ENCODE measurements at regions not wholly inside any gene's neighbourhood (a gene's known extent, or its start where the extent isn't known, plus 50 kb on each side); places are given as distances from the start of the nearest gene placed in this dataset.

DNA sequence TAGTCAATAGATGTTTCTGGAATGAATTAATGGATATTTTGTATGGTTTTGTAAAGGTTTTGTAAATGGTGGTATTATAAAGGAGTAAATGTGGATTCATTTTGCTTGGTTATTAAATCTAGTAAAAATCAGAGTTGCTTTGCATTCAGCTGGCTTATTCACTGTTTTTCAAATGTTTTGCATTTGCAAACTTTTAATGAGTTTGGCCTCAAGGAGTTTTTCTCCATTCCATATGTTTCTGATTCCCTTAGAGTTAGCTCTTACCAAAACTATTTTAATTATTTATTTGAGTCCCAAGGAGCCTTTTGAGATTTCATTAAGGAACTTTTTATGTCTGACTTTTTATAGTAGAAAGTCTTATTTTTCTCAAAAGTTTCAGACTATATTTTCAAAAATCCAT is 992.2 kb downstream of the DIPK2A start:
- TF ChIP-seq, protein P1, sequence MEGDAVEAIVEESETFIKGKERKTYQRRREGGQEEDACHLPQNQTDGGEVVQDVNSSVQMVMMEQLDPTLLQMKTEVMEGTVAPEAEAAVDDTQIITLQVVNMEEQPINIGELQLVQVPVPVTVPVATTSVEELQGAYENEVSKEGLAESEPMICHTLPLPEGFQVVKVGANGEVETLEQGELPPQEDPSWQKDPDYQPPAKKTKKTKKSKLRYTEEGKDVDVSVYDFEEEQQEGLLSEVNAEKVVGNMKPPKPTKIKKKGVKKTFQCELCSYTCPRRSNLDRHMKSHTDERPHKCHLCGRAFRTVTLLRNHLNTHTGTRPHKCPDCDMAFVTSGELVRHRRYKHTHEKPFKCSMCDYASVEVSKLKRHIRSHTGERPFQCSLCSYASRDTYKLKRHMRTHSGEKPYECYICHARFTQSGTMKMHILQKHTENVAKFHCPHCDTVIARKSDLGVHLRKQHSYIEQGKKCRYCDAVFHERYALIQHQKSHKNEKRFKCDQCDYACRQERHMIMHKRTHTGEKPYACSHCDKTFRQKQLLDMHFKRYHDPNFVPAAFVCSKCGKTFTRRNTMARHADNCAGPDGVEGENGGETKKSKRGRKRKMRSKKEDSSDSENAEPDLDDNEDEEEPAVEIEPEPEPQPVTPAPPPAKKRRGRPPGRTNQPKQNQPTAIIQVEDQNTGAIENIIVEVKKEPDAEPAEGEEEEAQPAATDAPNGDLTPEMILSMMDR (optimal IDR thresholded peaks at IDR 0.05 in 1 of 3, IDR thresholded peaks at IDR 0.05 in 1 of 3, conservative IDR thresholded peaks at IDR 0.05 in 1 of 3; ENCODE audit: extremely low read depth in 1 of 3, insufficient read depth in 2 of 3, low read length in 3 of 3), result no peak
- no peak for TF ChIP-seq EZH2 (IDR thresholded peaks at IDR 0.05; ENCODE audit: low read length)
